B cell (primary cell): ENCODE measurements at regions not wholly inside any gene's neighbourhood (a gene's known extent, or its start where the extent isn't known, plus 50 kb on each side); places are given as distances from the start of the nearest gene placed in this dataset.

ENCODE experiments used
- ATAC-seq: fragments of 200-7000 bp; cut with Tn5 transposase; one replicate; pipeline ENCODE4 v1.10.0; 2021; ENCODE audit warnings: low read depth, mild to moderate bottlenecking, moderate number of reproducible peaks, moderate library complexity
- CTCF ChIA-PET: fragments of 350-600 bp; sonication (Branson Sonifier 250); formaldehyde crosslinking; loops from one replicate; lab custom pipeline; 2021; ENCODE audit warnings: antibody characterized with exemption, inconsistent platforms; lab: Charles Lee
- POLR2A ChIA-PET: fragments of 350-600 bp; sonication (Branson Sonifier 250); formaldehyde crosslinking; loops from one replicate; lab custom pipeline; 2021; ENCODE audit warnings: antibody characterized with exemption; lab: Charles Lee
- DNase-seq: peaks from one replicate; pipeline ENCODE4 v3.0.0; 2013
- H2AFZ ChIP-seq: 2 replicates; pipeline ENCODE4 v1.6.1; 2012; ENCODE audit warnings: mild to moderate bottlenecking, low read depth, low read length; ENCODE audit not compliant: insufficient read depth, poor library complexity, severe bottlenecking
- H3K27ac ChIP-seq, 2 donors: 1 replicate in 1 of 2; 2 replicates in 1 of 2; pipeline ENCODE4 v1.5.1; 2012 to 2013; ENCODE audit warnings: low read length in 2 of 2, mild to moderate bottlenecking in 2 of 2, moderate library complexity in 1 of 2
- H3K27me3 ChIP-seq, 4 experiments: fragments of 200-600 bp in 1 of 4; sonication (generic) in 1 of 4; replicated peaks in 1 of 4; 1 replicate in 2 of 4; 2 replicates in 2 of 4; pipeline versions ENCODE4 v1.6.1 to v1.7.0; 2013 to 2016; ENCODE audit warnings: low read length in 3 of 4, mild to moderate bottlenecking in 2 of 4, mixed read lengths in 1 of 4, moderate library complexity in 1 of 4; ENCODE audit not compliant: insufficient read depth in 4 of 4, control insufficient read depth in 3 of 4; ENCODE audit errors: control extremely low read depth in 1 of 4
- H3K36me3 ChIP-seq, 2 experiments: replicated peaks in 1 of 2; 1 replicate in 1 of 2; 2 replicates in 1 of 2; pipeline versions ENCODE4 v1.6.1 to v1.7.1; 2013; ENCODE audit warnings: low read length in 1 of 2; ENCODE audit not compliant: insufficient read depth in 2 of 2, control insufficient read depth in 1 of 2; ENCODE audit errors: control extremely low read depth in 1 of 2, extremely low read depth in 1 of 2
- H3K4me1 ChIP-seq, 2 donors: fragments of 200-600 bp in 1 of 2; sonication (generic) in 1 of 2; 1 replicate in 1 of 2; 2 replicates in 1 of 2; pipeline versions ENCODE4 v1.5.1 to v1.6.1; 2013 to 2017; ENCODE audit warnings: low read length in 2 of 2; ENCODE audit not compliant: control insufficient read depth in 2 of 2, insufficient read depth in 2 of 2
- H3K4me2 ChIP-seq: replicated peaks from 2 replicates; pipeline ENCODE3; 2012; ENCODE audit warnings: mild to moderate bottlenecking, low read depth, low read length; ENCODE audit not compliant: poor library complexity, severe bottlenecking
- H3K4me3 ChIP-seq, 5 experiments: fragments of 200-600 bp in 1 of 5; sonication (generic) in 1 of 5; 1 replicate in 3 of 5; 2 replicates in 2 of 5; pipeline versions ENCODE4 v1.5.1 to v1.7.0; 2011 to 2016; ENCODE audit warnings: low read length in 4 of 5, mild to moderate bottlenecking in 4 of 5, low read depth in 2 of 5, control low read depth in 1 of 5, moderate library complexity in 1 of 5; ENCODE audit not compliant: insufficient read depth in 1 of 5; ENCODE audit errors: control extremely low read depth in 1 of 5, extremely low read depth in 1 of 5
- H3K79me2 ChIP-seq: fragments of 200-600 bp; sonication (generic); one replicate; pipeline ENCODE4 v1.6.0; 2016; ENCODE audit warnings: low read length; ENCODE audit not compliant: control insufficient read depth, insufficient read depth
- H3K9ac ChIP-seq: fragments of 200-600 bp; sonication (generic); 2 replicates; pipeline ENCODE4 v1.6.1; 2017; ENCODE audit warnings: mild to moderate bottlenecking, low read length, moderate library complexity
- H3K9me3 ChIP-seq, 3 donors: one replicate each; pipeline versions ENCODE4 v1.6.1 to v1.7.1; 2013; ENCODE audit warnings: low read length in 2 of 3; ENCODE audit not compliant: control insufficient read depth in 2 of 3, insufficient read depth in 1 of 3; ENCODE audit errors: control extremely low read depth in 1 of 3
- H4K20me1 ChIP-seq: 2 replicates; pipeline ENCODE4 v1.6.0; 2012; ENCODE audit warnings: mild to moderate bottlenecking, low read length; ENCODE audit not compliant: insufficient read depth, control insufficient read depth, poor library complexity, severe bottlenecking
- H3K27ac Mint-ChIP-seq: one replicate; pipeline ENCODE4 v1.8.0; 2021; ENCODE audit warnings: mixed read lengths
- H3K27me3 Mint-ChIP-seq: one replicate; pipeline ENCODE4 v1.8.0; 2021; ENCODE audit warnings: mixed read lengths
- H3K4me1 Mint-ChIP-seq: one replicate; pipeline ENCODE4 v1.8.0; 2021; ENCODE audit warnings: mixed read lengths
- H3K4me3 Mint-ChIP-seq: one replicate; pipeline ENCODE4 v1.8.0; 2021; ENCODE audit warnings: mixed read lengths
- H3K9me3 Mint-ChIP-seq: one replicate; pipeline ENCODE4 v1.8.0; 2022; ENCODE audit warnings: mixed read lengths; ENCODE audit not compliant: insufficient read depth
- CTCF ChIP-seq: fragments of 200-600 bp; IDR thresholded peaks from one replicate; pipeline ENCODE4 v1.8.0; 2022; ENCODE audit warnings: antibody characterized with exemption, mild to moderate bottlenecking
- EZH2 ChIP-seq: IDR thresholded peaks from 2 replicates; pipeline ENCODE4 v1.6.1; 2012; ENCODE audit warnings: borderline replicate concordance, low read depth, mild to moderate bottlenecking, moderate library complexity, low read length; ENCODE audit not compliant: insufficient read depth, poor library complexity, severe bottlenecking
- WGBS: methylation state at CpG from one replicate; pipeline ENCODE4 v1.1.5; 2013; ENCODE audit warnings: missing lambda C conversion rate; ENCODE audit not compliant: insufficient coverage; 5-methylcytosine and 5-hydroxymethylcytosine counted together
- intact Hi-C: fragments of 100-400 bp; cut with micrococcal nuclease; formaldehyde crosslinking; loops from one replicate; pipeline ENCODE4 v1.10.0; 2022

GRCh38 chr4:178347111-178347510 is 904.9 kb upstream of the AGA start:
- no peak for DNase-seq
- H3K9ac ChIP-seq = no peak overlapping the region
- no peaks in the 10 kb centered on the region for H3K4me1 ChIP-seq
- intact Hi-C loops = no loop called here
- no peak overlapping the region for H2AFZ ChIP-seq
- no peaks in the 10 kb centered on the region for H3K36me3 ChIP-seq
- POLR2A ChIA-PET = no interaction called here
- no peak overlapping the region for H3K4me2 ChIP-seq
- peaks cover 0 to 6% (median 0%) of the 10 kb centered on the region in 3 donors for H3K9me3 ChIP-seq
- no peaks in the 10 kb centered on the region for H3K27me3 Mint-ChIP-seq
- CTCF ChIA-PET = no interaction called here
- H3K27me3 ChIP-seq = no peaks in the 10 kb centered on the region
- no peak overlapping the region for H3K27ac ChIP-seq
- H3K4me3 Mint-ChIP-seq = no peak overlapping the region
- no peak overlapping the region for H3K4me3 ChIP-seq
- no peaks in the 10 kb centered on the region for H3K4me1 Mint-ChIP-seq
- no peaks in the 10 kb centered on the region for H3K79me2 ChIP-seq
- H3K9me3 Mint-ChIP-seq = peaks cover 3% of the 10 kb centered on the region
- H4K20me1 ChIP-seq = no peaks in the 10 kb centered on the region
- H3K27ac Mint-ChIP-seq = no peak overlapping the region
- TF ChIP-seq EZH2 (no peak), CTCF (no peak)
- ATAC-seq = no peak

- Histone ChIP-seq H3K4me1 (no peaks in the 10 kb centered on the region), H2AFZ (no peak overlapping the region), H3K27me3 (no peaks in the 10 kb centered on the region), H4K20me1 (no peaks in the 10 kb centered on the region), H3K4me2 (no peak overlapping the region), H3K4me3 (no peak overlapping the region), H3K27ac (no peak overlapping the region), H3K9ac (no peak overlapping the region), H3K36me3 (no peaks in the 10 kb centered on the region), H3K79me2 (no peaks in the 10 kb centered on the region), H3K9me3 (peaks cover 0 to 2% (median 0%) of the 10 kb centered on the region in 3 donors)
- DNase-seq (no peak), ATAC-seq (no peak)
- Mint-ChIP-seq H3K4me3 (no peak overlapping the region), H3K4me1 (no peaks in the 10 kb centered on the region), H3K27me3 (no peaks in the 10 kb centered on the region), H3K9me3 (peaks cover 5% of the 10 kb centered on the region), H3K27ac (no peak overlapping the region)
- ChIA-PET CTCF (no interaction called here), POLR2A (no interaction called here)
- intact Hi-C loops = no loop called here
- TF ChIP-seq CTCF = no peak
- TF ChIP-seq EZH2 = no peak
- 100% methylated on average over 1 of the region's 4 CpGs for WGBS
Measured at GRCh38 chr4:178349601-178350000, 907.4 kb upstream of the AGA start.
